ENCODE measurements at regions not wholly inside any gene's neighbourhood (a gene's known extent, or its start where the extent isn't known, plus 50 kb on each side); places are given as distances from the start of the nearest gene placed in this dataset.

DNA sequence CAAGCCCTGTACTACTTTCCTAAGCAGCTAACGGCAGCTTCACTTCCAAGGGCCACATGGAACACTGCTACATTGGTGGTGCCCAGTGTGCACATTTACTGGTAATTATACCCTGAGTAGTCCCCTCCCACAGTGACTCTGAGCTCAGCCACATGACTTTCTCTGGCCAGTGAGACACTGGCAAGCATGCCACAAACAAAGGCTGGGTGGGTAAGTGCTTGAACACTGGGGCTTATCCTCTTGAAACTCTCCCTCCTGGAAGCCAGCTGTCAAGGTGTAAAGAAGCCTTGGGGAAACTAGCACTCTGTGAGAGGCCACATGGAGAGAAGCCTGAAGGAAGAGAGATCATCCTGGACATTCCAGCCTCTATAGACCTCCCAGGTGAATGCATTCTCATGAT is 54.4 kb upstream of the DRD2 start:
- H3K27me3 ChIP-seq = peaks cover 8% of the 10 kb centered on the region
- no peaks in the 10 kb centered on the region for H3K36me3 ChIP-seq
- no peak overlapping the region for H3K4me3 ChIP-seq
- H3K4me1 ChIP-seq = peaks cover 0 to 4% (median 0%) of the 10 kb centered on the region in 3 donors
- ATAC-seq = no peak
- H3K9me3 ChIP-seq = no peaks in the 10 kb centered on the region
- no peak overlapping the region for H3K27ac ChIP-seq
- 83% methylated on average over 1 of the region's 1 CpG; no CpG with 5 or more reads in 1 of the 2 donors for WGBS, 2 donors (ENCODE audit: low coverage in 1 of 2)
- TF ChIP-seq EP300 (IDR thresholded peaks at IDR 0.05) (no peak), CTCF (IDR thresholded peaks at IDR 0.05) (no peak), POLR2AphosphoS5 (IDR thresholded peaks at IDR 0.05) (no peak), POLR2A (IDR thresholded peaks at IDR 0.05) (no peak)

- H3K27ac ChIP-seq = no peak overlapping the region
- H3K27me3 ChIP-seq = peaks cover 8% of the 10 kb centered on the region
- ATAC-seq = no peak
- TF ChIP-seq CTCF (IDR thresholded peaks at IDR 0.05) (no peak), EP300 (IDR thresholded peaks at IDR 0.05) (no peak), POLR2A (IDR thresholded peaks at IDR 0.05) (no peak), POLR2AphosphoS5 (IDR thresholded peaks at IDR 0.05) (no peak)
- H3K4me1 ChIP-seq = peaks cover 0 to 4% (median 0%) of the 10 kb centered on the region in 3 donors
- H3K9me3 ChIP-seq = no peaks in the 10 kb centered on the region
- no peak overlapping the region for H3K4me3 ChIP-seq
- H3K36me3 ChIP-seq = no peaks in the 10 kb centered on the region
Measured at GRCh38 chr11:113528982-113529381, 53.8 kb upstream of the DRD2 start.

DNA sequence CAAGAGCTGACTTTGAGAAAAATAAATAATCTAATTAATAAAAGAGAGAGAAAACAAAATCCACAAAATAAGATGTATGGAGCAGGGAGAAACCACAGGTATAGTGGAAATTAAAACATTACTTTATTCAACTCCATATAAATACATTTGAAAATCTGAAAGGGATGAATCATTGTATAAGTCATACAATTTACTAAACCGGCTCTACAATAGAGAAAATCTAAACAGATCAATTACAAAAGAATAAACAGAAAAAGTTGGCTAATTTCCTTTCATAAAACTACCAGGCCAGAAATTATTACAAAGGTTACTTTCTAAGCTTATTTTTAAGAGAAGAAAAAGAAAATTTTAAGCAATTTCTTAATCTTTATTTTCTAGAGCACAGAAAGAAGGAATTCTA is 51.3 kb upstream of the DRD2 start:
- no peaks in the 10 kb centered on the region for H3K4me1 ChIP-seq
- TF ChIP-seq CTCF (IDR thresholded peaks at IDR 0.05) = no peak
- no peak for ATAC-seq
- no peak overlapping the region for H3K4me3 ChIP-seq
- H3K27me3 ChIP-seq = peaks cover 5% of the 10 kb centered on the region
- 25 to 52% methylated on average over 1 of the region's 1 CpG for WGBS, 2 donors (ENCODE audit: low coverage in 1 of 2)
- no peaks in the 10 kb centered on the region for H3K9me3 ChIP-seq
- no peak overlapping the region for H3K27ac ChIP-seq
- no peaks in the 10 kb centered on the region for H3K36me3 ChIP-seq

Measured in gastroesophageal sphincter (tissue), 4 donors.